GM10266 (cell line): ENCODE measurements at regions not wholly inside any gene's neighbourhood (a gene's known extent, or its start where the extent isn't known, plus 50 kb on each side); places are given as distances from the start of the nearest gene placed in this dataset.

Experiments
- DNase-seq: peaks from one replicate; pipeline ENCODE4 v3.0.0; 2012; ENCODE audit errors: extremely low spot score
- TF ChIP-seq, protein P1 (sequence below): IDR thresholded peaks from 2 replicates; pipeline ENCODE4 v1.5.1; 2012; ENCODE audit warnings: mild to moderate bottlenecking, low read depth; ENCODE audit not compliant: control insufficient read depth, insufficient read depth; ENCODE audit errors: missing control alignments

DNA sequence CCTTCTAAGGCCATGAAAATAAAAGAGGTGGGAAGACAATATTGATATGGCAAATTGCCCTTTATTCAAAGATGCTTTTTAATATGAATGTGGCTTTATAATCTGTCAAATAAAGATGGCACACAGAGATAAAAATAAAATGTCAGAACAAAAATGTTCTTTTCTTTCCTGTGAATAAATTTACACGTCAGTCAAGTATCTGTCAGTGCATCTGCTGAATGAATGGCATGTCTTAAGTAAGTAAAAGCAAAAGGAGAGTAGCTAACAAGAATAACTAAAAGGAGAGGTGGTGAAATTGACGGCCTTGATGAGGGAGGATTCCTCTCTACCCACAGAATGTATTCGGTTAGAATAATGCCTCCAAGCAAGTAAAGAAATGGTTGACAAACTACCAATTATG lies 1021.7 kb upstream of the GBE1 start:
- no peak for DNase-seq
- TF ChIP-seq, protein P1, sequence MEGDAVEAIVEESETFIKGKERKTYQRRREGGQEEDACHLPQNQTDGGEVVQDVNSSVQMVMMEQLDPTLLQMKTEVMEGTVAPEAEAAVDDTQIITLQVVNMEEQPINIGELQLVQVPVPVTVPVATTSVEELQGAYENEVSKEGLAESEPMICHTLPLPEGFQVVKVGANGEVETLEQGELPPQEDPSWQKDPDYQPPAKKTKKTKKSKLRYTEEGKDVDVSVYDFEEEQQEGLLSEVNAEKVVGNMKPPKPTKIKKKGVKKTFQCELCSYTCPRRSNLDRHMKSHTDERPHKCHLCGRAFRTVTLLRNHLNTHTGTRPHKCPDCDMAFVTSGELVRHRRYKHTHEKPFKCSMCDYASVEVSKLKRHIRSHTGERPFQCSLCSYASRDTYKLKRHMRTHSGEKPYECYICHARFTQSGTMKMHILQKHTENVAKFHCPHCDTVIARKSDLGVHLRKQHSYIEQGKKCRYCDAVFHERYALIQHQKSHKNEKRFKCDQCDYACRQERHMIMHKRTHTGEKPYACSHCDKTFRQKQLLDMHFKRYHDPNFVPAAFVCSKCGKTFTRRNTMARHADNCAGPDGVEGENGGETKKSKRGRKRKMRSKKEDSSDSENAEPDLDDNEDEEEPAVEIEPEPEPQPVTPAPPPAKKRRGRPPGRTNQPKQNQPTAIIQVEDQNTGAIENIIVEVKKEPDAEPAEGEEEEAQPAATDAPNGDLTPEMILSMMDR = no peak

DNA sequence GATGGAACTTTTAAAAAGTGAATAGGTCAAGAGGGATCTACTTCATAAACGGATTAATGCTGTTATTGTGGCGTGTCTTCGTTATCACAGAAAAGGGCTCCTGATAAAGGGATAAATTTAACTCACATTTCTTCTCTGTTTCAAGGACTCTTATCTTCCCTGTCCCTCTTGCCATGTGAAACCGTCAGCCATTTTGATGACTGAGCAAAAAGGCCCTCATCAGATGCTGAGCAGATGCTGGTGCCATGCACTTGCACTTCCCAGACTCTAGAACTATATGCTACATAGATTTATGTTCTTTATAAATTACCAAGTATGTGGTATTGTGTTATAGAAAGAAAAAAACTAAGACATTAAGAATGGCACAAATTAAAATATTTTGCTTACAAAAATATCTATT lies 1011.8 kb upstream of the GBE1 start:
- DNase-seq = no peak
- TF ChIP-seq, protein P1 = no peak

DNA sequence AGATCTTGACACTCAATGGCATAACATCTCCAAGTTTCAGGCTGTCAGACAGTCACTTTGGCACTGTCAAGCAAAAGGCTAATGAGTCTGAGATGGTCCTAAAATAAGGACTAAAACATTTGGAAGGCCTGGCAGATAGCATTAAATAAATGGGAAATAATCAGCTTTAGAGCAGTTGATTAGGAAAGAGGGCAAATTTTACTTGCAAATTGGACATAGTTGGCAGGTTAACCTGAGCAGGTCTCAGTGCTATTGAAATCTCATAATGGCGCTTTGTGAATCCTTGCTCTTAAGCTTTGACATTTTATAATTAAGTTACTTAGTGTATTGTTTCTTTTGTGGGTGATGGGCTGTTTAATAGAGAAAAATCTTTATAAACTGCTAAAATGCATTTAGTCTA lies 1003.1 kb upstream of the GBE1 start:
- TF ChIP-seq, protein P1 = no peak
- DNase-seq = no peak

DNA sequence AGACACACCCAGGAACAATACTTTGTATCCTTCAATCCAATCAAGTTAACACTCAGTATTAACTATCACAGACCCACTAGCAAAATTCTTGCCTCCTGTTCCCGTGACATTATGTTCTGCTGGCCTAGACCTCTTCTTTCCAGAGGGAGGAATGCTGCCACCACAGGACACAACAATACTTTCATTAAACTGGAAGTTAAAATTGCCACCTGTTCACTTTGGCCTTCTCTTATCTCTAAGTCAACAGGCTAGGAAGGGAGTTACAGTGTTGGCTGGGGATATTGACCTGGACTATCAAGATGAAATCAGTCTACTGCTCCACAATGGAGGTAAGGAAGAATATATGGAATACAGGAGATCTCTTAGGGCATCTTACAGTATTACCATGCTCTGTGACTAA lies 1000.4 kb upstream of the GBE1 start:
- no peak for DNase-seq
- TF ChIP-seq, protein P1 = no peak

DNA sequence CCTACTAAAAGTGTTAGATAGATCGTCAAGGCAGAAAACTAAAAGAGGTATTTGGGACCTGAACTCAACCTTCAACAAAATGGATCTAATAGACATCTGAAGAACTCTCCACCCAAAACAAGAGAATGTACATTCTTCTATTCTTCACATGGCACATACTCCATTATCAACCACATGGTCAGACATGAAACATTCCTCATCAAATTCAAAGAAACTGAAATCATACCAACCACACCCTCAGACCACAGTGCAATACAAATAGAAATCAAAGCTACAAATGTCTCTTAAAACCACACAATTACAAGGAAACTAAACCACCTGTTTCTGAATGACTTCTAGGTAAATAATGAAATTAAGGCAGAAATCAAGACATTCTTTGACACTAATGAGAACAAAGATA lies 984.1 kb upstream of the GBE1 start:
- TF ChIP-seq, protein P1 = no peak
- DNase-seq = no peak

DNA sequence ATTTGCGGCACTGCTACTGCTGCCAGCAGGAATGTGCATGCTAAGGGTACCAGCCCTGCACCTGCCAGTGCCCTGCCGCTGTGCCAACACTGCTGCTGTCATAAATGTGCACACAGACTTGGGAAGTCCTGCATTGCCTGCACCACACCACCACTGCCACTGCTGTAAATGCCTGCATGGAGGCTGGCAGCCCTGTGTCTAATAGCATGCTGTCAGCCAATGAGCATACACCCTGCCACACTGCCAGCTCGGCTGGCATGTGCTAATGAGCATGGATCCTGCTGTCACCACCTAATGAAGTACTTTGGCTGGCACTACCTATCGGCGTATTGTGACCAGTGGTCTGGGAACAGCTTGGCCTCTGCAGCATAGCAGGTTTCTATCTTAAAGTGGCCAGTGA lies 981.8 kb upstream of the GBE1 start:
- TF ChIP-seq, protein P1 = no peak
- DNase-seq = no peak

DNA sequence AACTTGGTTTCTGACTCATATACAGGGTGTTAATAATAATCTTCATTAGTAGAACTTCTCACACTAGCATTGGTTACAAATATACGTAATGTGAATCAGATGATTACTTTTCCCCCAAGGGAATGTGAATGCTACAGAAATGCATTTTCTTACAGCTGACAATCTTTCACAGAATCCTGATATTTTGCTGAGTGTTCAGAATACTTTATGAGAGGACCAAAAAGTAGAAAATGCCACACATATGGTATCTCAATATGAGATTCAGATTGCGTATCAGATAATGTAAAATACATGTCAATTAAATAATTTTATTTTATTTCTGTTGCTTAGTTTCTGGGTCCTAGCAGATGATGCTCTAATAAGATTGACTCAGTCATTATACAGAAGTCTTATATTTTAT lies 979.9 kb upstream of the GBE1 start:
- no peak for DNase-seq
- TF ChIP-seq, protein P1 = no peak
